ENCODE measurements at regions not wholly inside any gene's neighbourhood (a gene's known extent, or its start where the extent isn't known, plus 50 kb on each side); places are given as distances from the start of the nearest gene placed in this dataset.
"Not testable (repeated sequence)": the region's sequence is repeated elsewhere in the genome, so short reads cannot be mapped to it uniquely, and the experiment has no call there.

- 100% methylated on average over 1 of the region's 1 CpG for WGBS, 2 experiments
- H3K9me3 ChIP-seq (ENCODE audit: control insufficient read depth, low read length) = no peaks in the 10 kb centered on the region
- no peaks in the 10 kb centered on the region for H3K36me3 ChIP-seq (ENCODE audit: control insufficient read depth, insufficient read depth, low read length)
Measured at GRCh38 chr4:72948080-72948479, 121.4 kb downstream of the COX18 start.

DNA sequence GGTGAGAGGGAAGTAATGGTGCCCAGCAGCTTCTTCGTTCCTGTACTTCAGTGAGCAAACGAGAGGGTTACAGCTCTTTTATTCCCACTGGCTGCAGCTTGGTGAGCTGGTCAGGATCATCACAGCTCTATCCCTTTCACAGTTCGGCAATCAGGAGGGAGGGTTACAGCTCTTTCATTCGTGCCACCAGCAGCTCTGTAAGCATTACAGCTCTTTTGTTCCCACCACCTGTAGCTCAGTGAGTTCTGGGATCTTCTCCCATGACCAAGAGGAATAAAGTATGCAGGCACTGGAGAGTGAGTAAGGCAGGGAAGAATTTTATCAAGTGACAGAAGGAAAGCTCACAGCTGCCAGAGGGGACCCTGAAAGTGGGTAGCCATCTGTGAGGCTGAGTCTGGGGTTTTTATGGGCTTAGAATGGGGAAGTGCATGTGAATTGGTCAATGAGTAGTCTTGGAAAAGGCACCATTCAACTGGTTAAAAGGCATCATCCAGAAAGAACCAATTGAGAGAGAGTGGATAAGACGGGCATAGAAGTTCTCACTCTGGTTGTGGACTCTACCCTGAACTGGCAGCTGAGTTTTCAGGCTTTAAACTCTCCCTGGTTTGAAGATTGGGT is 123.7 kb downstream of the COX18 start:
- WGBS, 2 experiments = 77 to 83% methylated on average over 5 of the region's 5 CpGs

More at GRCh38 chr4:72948080-72948479, 121.4 kb downstream of the COX18 start:
- Histone ChIP-seq H3K4me1 (ENCODE audit: control insufficient read depth, insufficient read depth, low read length) (no peaks in the 10 kb centered on the region), H3K27me3 (ENCODE audit: control insufficient read depth, insufficient read depth, low read length, poor library complexity, severe bottlenecking) (no peaks in the 10 kb centered on the region), H3K4me3 (ENCODE audit: insufficient read depth, low read depth, low read length) (no peak overlapping the region), H3K27ac (ENCODE audit: insufficient read depth, low read depth, low read length, poor library complexity, severe bottlenecking) (no peak overlapping the region)

DNA sequence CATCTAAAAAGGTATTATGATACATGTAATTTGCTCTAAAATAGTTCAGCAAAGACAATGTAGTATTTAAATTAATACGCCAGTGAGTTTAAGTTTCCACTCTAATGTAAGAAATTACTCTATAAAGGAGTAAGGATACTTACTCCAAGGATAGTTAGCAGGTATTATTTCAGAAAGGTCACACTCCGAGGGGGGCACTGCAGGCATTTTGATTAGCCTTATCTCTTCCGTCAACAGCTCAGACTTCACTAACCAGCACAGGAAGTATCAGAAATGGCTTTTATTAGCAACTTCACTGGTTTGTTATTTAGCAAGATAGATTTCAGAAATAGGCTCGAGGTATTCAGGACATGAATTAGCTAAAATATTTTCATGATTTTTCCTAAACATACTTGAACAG is 127.0 kb downstream of the COX18 start:
- H3K27me3 ChIP-seq (ENCODE audit: control insufficient read depth, insufficient read depth, low read length, poor library complexity, severe bottlenecking) = no peaks in the 10 kb centered on the region
- H3K36me3 ChIP-seq (ENCODE audit: control insufficient read depth, insufficient read depth, low read length) = no peaks in the 10 kb centered on the region
- no peaks in the 10 kb centered on the region for H3K4me1 ChIP-seq (ENCODE audit: control insufficient read depth, insufficient read depth, low read length)
- no peak overlapping the region for H3K4me3 ChIP-seq (ENCODE audit: insufficient read depth, low read depth, low read length)
- H3K9me3 ChIP-seq (ENCODE audit: control insufficient read depth, low read length) = no peaks in the 10 kb centered on the region
- no peak overlapping the region for H3K27ac ChIP-seq (ENCODE audit: insufficient read depth, low read depth, low read length, poor library complexity, severe bottlenecking)
- 94 to 96% methylated on average over 3 to 4 of the region's 4 CpGs for WGBS, 2 experiments

More for the DNA sequence above, 123.7 kb downstream of the COX18 start:
- Histone ChIP-seq H3K27ac (ENCODE audit: insufficient read depth, low read depth, low read length, poor library complexity, severe bottlenecking) (no peak overlapping the region), H3K4me1 (ENCODE audit: control insufficient read depth, insufficient read depth, low read length) (no peaks in the 10 kb centered on the region), H3K27me3 (ENCODE audit: control insufficient read depth, insufficient read depth, low read length, poor library complexity, severe bottlenecking) (no peaks in the 10 kb centered on the region), H3K4me3 (ENCODE audit: insufficient read depth, low read depth, low read length) (no peak overlapping the region), H3K36me3 (ENCODE audit: control insufficient read depth, insufficient read depth, low read length) (no peaks in the 10 kb centered on the region), H3K9me3 (ENCODE audit: control insufficient read depth, low read length) (no peaks in the 10 kb centered on the region)

DNA sequence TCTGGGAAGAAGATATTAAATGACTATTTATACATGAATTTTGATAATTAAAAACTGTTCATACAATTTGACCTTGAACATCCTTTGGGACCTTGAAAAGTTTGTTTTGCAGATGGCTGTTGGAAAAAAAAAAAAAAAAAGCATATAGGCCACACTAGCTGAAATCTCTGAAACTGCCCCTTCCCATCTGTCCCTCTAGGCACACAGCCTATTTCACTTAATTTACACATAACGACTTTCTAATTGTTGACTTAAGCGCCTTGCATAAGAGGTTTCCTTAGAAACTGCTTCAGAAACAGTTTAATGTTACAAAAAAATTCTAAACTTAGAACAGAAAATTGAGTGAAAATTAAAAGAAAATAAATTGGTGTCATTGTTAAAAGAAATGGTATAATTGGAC is 131.0 kb downstream of the COX18 start:
- Histone ChIP-seq H3K4me3 (ENCODE audit: insufficient read depth, low read depth, low read length) (no peak overlapping the region), H3K36me3 (ENCODE audit: control insufficient read depth, insufficient read depth, low read length) (no peaks in the 10 kb centered on the region), H3K27ac (ENCODE audit: insufficient read depth, low read depth, low read length, poor library complexity, severe bottlenecking) (no peak overlapping the region), H3K27me3 (ENCODE audit: control insufficient read depth, insufficient read depth, low read length, poor library complexity, severe bottlenecking) (no peaks in the 10 kb centered on the region), H3K9me3 (ENCODE audit: control insufficient read depth, low read length) (no peaks in the 10 kb centered on the region), H3K4me1 (ENCODE audit: control insufficient read depth, insufficient read depth, low read length) (no peaks in the 10 kb centered on the region)
- 92 to 97% methylated on average over 2 of the region's 2 CpGs for WGBS, 2 experiments

GRCh38 chr4:72935462-72935861 is 134.1 kb downstream of the COX18 start:
- H3K4me3 ChIP-seq (ENCODE audit: insufficient read depth, low read depth, low read length) = no peak overlapping the region
- H3K9me3 ChIP-seq (ENCODE audit: control insufficient read depth, low read length) = no peaks in the 10 kb centered on the region
- WGBS, 2 experiments = 94 to 100% methylated on average over 1 of the region's 1 CpG
- no peaks in the 10 kb centered on the region for H3K4me1 ChIP-seq (ENCODE audit: control insufficient read depth, insufficient read depth, low read length)
- H3K27ac ChIP-seq (ENCODE audit: insufficient read depth, low read depth, low read length, poor library complexity, severe bottlenecking) = no peak overlapping the region
- no peaks in the 10 kb centered on the region for H3K27me3 ChIP-seq (ENCODE audit: control insufficient read depth, insufficient read depth, low read length, poor library complexity, severe bottlenecking)
- no peaks in the 10 kb centered on the region for H3K36me3 ChIP-seq (ENCODE audit: control insufficient read depth, insufficient read depth, low read length)

GRCh38 chr4:72933029-72933428 is 136.5 kb downstream of the COX18 start:
- 93 to 96% methylated on average over 1 of the region's 1 CpG for WGBS, 2 experiments
- Histone ChIP-seq H3K4me3 (ENCODE audit: insufficient read depth, low read depth, low read length) (no peak overlapping the region), H3K4me1 (ENCODE audit: control insufficient read depth, insufficient read depth, low read length) (no peaks in the 10 kb centered on the region)

DNA sequence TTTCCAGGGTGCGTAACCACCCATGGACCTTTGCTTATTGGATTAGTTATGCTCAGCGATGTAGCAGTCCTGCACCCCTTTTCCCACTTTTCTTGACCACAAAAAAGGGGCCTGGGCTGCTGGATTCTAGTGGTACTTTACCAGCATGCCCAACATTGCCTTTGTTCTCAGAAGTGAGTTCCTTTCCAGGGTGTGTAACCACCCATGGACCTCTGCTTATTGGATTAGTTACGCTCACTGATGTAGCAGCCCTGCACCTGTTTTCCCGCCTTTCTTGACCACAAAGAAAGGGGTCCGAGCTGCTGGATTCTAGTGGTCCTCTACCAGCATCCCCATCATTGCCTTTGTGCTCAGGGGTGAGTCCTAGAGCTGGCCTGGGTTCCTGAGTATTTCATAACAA is 138.2 kb downstream of the COX18 start:
- 90 to 91% methylated on average over 5 of the region's 5 CpGs for WGBS, 2 experiments
- H3K27me3 ChIP-seq (ENCODE audit: control insufficient read depth, insufficient read depth, low read length, poor library complexity, severe bottlenecking) = no peaks in the 10 kb centered on the region
- H3K9me3 ChIP-seq (ENCODE audit: control insufficient read depth, low read length) = no peaks in the 10 kb centered on the region
- H3K4me1 ChIP-seq (ENCODE audit: control insufficient read depth, insufficient read depth, low read length) = no peaks in the 10 kb centered on the region
- no peak overlapping the region for H3K27ac ChIP-seq (ENCODE audit: insufficient read depth, low read depth, low read length, poor library complexity, severe bottlenecking)
- no peak overlapping the region for H3K4me3 ChIP-seq (ENCODE audit: insufficient read depth, low read depth, low read length)
- no peaks in the 10 kb centered on the region for H3K36me3 ChIP-seq (ENCODE audit: control insufficient read depth, insufficient read depth, low read length)

More at GRCh38 chr4:72933029-72933428, 136.5 kb downstream of the COX18 start:
- Histone ChIP-seq H3K27me3 (ENCODE audit: control insufficient read depth, insufficient read depth, low read length, poor library complexity, severe bottlenecking) (no peaks in the 10 kb centered on the region), H3K9me3 (ENCODE audit: control insufficient read depth, low read length) (no peaks in the 10 kb centered on the region), H3K36me3 (ENCODE audit: control insufficient read depth, insufficient read depth, low read length) (no peaks in the 10 kb centered on the region), H3K27ac (ENCODE audit: insufficient read depth, low read depth, low read length, poor library complexity, severe bottlenecking) (no peak overlapping the region)

DNA sequence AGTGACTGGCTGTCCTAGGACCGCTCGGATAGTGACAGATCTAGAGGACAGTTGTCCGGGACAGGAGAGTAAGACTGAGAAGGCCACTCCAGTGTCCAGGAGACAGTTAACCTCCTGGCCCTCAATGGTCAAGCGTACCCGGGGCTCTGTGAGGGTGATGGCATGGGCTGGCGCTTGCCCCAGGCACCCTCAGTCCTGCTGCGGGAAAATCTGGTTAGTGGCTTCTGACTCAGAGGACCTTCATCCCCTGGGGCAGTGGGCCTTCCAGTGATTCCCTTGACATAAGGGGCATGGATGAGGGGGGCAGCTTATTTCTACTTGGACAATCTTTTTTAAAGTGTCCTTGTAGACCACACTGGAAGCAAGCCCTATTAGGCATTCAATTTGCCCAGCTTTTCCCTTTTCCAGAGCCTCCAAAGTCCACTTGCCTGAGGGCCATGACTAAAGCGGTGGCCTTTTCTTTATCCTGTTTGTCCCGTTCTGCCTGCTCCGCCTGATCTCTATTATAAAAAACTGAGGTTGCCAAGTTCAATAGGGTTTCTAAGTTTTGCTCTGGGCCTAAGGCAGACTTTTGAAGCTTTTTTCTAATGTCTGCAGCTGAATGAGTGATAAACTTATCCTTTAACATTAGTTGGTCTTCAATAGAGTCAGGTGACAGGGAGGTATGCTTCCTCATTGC is 139.8 kb downstream of the COX18 start:
- H3K27ac ChIP-seq (ENCODE audit: insufficient read depth, low read depth, low read length, poor library complexity, severe bottlenecking); H3K4me1 ChIP-seq (ENCODE audit: control insufficient read depth, insufficient read depth, low read length); H3K4me3 ChIP-seq (ENCODE audit: insufficient read depth, low read depth, low read length); H3K36me3 ChIP-seq (ENCODE audit: control insufficient read depth, insufficient read depth, low read length); H3K27me3 ChIP-seq (ENCODE audit: control insufficient read depth, insufficient read depth, low read length, poor library complexity, severe bottlenecking); H3K9me3 ChIP-seq (ENCODE audit: control insufficient read depth, low read length): not testable (repeated sequence)
- 96 to 98% methylated on average over 10 of the region's 10 CpGs for WGBS, 2 experiments

DNA sequence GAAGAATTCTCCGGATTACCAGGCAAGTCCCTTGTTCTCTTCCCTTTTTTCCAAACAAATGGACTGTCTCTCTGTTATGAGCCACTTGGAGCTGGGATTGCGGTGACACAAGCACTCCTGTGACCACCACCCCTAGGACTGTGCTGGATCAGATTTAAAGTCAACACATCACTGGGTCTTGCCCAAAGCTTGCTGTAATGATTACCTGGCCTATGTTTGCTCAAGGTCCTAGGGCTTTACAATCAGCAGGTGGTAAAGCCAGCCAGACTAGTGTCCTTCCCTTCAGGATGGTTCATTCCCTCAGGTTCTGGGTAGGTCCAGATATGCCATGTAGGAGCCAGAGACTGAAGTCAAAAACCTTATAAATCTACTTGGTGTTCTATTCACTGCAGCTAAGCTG is 144.7 kb downstream of the COX18 start:
- Histone ChIP-seq H3K4me1 (ENCODE audit: control insufficient read depth, insufficient read depth, low read length) (no peaks in the 10 kb centered on the region), H3K9me3 (ENCODE audit: control insufficient read depth, low read length) (no peaks in the 10 kb centered on the region), H3K27ac (ENCODE audit: insufficient read depth, low read depth, low read length, poor library complexity, severe bottlenecking) (no peak overlapping the region), H3K4me3 (ENCODE audit: insufficient read depth, low read depth, low read length) (no peak overlapping the region), H3K36me3 (ENCODE audit: control insufficient read depth, insufficient read depth, low read length) (no peaks in the 10 kb centered on the region), H3K27me3 (ENCODE audit: control insufficient read depth, insufficient read depth, low read length, poor library complexity, severe bottlenecking) (no peaks in the 10 kb centered on the region)
- WGBS, 2 experiments = 92 to 97% methylated on average over 2 of the region's 2 CpGs

DNA sequence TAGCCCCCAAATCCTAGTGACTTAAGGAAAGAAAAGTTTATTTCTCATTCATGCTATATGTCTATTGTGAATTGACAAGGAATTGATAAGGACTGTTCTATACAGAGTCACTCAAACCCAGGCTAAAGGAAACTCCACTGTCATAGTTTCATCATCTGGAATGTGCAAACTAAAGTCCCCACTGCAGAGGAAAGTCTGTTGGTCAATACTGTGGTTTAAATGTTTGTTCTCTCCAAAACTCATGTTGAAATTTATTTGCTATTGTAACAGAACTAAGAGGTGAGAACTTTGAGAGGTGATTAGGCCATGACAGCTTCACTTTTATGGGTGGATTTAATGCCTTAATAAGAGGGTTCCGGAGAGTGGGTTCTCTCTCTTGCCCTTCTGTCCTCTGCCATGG is 149.6 kb downstream of the COX18 start:
- Histone ChIP-seq H3K4me1 (ENCODE audit: control insufficient read depth, insufficient read depth, low read length) (no peaks in the 10 kb centered on the region), H3K4me3 (ENCODE audit: insufficient read depth, low read depth, low read length) (no peak overlapping the region), H3K27me3 (ENCODE audit: control insufficient read depth, insufficient read depth, low read length, poor library complexity, severe bottlenecking) (no peaks in the 10 kb centered on the region), H3K36me3 (ENCODE audit: control insufficient read depth, insufficient read depth, low read length) (no peaks in the 10 kb centered on the region), H3K9me3 (ENCODE audit: control insufficient read depth, low read length) (no peaks in the 10 kb centered on the region), H3K27ac (ENCODE audit: insufficient read depth, low read depth, low read length, poor library complexity, severe bottlenecking) (no peak overlapping the region)
- WGBS, 2 experiments = 91 to 100% methylated on average over 1 of the region's 1 CpG

Measured in ectodermal cell (in vitro differentiated cells).